Activated CD4-positive, alpha-beta T cell treated with anti-CD3 and anti-CD28 coated beads for 48 hours (primary cell): ENCODE measurements at regions not wholly inside any gene's neighbourhood (a gene's known extent, or its start where the extent isn't known, plus 50 kb on each side); places are given as distances from the start of the nearest gene placed in this dataset.

Experiments
- DNase-seq: peaks from one replicate; pipeline ENCODE4 v3.0.0-alpha.2; 2020

DNA sequence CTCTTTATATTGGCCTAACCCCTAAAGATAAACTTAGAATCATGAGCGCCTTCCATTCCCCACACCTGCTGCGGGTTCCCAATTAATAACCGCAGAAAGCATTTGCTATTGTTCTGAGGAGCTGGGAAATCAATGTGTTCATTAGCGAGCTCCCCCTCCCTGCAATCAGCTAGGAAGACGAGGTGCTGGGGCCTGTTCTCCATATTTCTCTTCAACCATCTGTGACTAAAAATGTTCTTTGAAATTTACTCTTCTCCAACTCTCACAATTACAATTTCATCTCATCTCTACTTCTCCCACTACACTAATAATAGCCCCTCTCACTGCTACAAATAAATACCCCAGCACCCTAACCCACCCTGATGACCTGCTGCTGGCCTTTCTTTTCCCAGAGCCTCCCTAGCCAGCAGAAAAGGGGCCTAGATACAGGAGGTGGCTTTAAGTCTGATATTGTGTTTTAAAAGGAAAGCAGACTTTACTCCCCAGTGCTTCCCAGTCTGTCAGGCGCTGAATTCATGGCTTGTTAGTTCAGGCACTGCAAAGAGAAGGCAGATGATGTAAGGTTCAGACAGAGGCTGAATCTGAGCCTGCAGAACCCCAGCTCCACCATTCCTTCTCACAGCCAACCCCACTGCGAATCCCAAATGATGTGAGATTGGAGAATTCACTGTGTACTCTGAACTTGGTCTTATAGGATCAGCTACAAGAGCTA lies 477.5 kb upstream of the DAB1 start:
- DNase-seq = no peak

DNA sequence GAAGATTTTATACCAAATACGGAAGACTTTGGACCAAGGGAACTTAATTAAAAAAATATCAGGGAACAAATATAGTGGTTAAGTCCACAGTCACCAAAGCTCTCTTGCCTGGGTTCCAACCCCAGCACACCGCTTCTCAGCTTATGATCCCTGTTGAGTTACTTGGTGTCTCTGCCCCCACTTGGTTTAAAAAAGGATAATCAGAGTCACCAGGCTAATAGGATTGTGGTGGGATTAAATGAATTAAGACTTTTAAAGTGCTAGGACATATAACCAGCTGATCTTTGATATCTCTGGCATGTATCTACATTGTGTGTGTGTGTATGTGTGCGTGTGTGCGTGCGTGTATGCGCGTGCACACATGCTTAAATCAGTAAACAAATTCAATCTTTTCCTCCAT lies 474.7 kb upstream of the DAB1 start:
- DNase-seq = no peak

DNA sequence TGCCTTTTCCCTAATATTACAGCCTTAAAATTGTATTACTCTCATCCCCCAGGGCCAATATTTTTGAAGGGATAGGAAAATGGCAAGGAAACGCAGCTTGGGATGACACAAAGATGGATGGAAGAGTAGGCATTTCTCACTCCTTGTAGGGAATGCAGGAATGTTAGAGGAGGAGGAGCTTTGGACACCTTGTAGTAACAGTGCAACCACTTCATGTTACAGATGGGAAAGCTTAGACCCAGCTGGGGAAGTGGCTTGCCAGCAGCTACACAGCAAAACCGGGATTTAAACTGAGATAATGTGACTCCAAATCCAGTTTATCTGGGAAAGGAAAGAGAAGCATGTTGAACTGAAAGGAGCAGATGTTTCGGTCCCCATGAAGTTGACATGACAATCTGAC lies 473.7 kb upstream of the DAB1 start:
- DNase-seq = no peak

- no peak for DNase-seq
Measured at GRCh38 chr1:57894315-57894714, 470.5 kb upstream of the DAB1 start.

GRCh38 chr1:57889676-57890320 lies 465.9 kb upstream of the DAB1 start:
- no peak for DNase-seq

DNA sequence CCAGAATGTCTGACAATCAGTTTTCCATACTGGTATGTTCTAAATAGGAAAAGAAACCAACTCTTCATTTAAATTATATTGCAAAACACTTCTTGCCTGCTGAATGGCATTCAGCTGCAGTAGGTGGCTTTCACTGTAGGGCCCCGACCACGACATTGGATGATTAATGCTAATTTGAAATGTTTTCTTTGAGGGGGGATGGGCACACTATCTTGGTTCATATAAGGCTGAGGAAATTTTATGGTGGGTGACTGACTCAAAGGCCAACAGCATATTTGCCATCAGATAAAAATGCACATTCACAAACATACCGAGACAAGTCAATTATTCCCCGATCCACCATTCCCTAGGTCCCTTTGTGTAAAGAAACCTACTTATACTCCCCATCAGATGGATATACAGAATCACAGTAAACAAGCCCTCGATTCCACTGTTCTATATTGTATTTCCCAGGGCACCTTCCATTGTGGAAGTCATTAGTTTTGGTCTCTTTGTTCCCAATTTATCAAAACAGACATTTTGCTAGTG lies 464.2 kb upstream of the DAB1 start:
- DNase-seq = no peak

GRCh38 chr1:57886376-57886775 lies 462.5 kb upstream of the DAB1 start:
- no peak for DNase-seq

GRCh38 chr1:57883642-57883995 lies 459.8 kb upstream of the DAB1 start:
- no peak for DNase-seq

DNA sequence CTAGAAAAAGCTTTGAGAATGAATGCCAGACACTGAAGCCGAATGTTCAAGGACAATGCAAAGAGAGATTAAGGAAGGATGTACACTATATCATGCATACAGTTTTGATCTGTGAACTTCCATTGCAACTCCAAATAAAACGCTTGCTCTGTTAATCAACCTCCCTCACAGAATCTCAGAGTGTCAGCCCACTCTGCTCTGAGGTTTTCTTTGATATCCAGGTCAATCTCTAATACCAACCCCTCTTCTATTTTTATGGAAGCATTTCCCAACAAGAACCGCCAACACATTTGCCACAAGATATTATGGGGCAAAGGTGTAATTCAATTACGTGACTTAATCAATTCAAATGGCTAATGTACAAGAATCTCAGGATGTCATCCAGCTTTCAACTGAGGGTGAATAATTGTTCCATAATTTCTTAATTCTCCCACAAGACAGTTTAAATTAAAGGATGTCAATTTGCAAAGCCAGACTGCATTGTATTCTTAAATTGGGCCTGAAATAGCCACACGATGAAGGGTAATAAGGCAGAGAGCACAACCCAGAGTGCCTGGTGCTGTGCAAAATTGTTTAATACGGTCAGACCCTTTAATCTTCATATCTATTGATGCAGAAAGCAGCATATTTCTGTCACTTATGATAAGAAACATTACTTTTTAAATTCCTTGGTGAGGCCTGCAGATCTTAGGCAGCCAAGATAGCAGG lies 459.2 kb upstream of the DAB1 start:
- DNase-seq = no peak

GRCh38 chr1:57882072-57882471 lies 458.2 kb upstream of the DAB1 start:
- DNase-seq = no peak

GRCh38 chr1:57881639-57882038 lies 457.8 kb upstream of the DAB1 start:
- no peak for DNase-seq

DNA sequence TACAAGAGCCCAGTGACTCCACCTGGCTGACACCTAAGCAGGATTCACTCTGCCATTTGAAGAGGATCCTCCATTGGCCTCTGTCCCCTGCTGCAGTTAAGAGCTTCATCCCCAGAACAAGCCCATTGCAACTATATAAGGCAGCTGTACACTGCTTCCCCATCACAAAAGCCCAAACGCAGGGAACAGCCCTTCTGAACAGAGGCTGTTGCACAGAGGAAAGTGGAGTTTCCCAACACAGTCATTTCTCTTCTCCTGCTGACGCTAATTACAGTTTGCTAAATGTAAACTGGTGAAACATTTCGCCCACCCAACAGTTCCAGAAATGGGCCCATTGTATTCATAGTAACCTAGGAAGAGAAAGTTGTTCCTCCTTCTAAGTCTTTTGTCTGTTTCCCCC lies 455.8 kb upstream of the DAB1 start:
- DNase-seq = no peak

- no peak for DNase-seq
Measured at GRCh38 chr1:57874418-57874877, 450.6 kb upstream of the DAB1 start.

DNA sequence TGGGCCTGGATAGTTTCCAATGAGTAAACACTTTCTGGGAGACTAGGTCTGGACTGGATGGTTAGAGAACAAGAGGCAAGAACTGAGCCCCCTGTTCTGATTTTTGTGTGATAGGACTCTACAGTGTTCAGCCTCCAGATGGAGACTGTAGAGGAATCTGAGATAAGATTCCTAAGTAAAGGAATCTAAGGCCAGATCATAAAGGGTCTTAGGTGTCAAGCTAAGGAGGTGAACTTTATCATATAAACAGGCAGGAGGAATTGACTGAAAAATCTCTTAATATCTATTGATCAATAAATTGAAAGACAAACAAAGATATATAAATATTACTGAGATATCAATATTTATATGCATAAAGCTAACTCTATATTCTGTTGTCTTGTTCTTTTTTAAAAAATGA lies 449.1 kb upstream of the DAB1 start:
- no peak for DNase-seq

- DNase-seq = no peak
Measured at GRCh38 chr1:57868908-57869307, 445.0 kb upstream of the DAB1 start.

- DNase-seq = no peak
Measured at GRCh38 chr1:57868239-57868638, 444.4 kb upstream of the DAB1 start.

DNA sequence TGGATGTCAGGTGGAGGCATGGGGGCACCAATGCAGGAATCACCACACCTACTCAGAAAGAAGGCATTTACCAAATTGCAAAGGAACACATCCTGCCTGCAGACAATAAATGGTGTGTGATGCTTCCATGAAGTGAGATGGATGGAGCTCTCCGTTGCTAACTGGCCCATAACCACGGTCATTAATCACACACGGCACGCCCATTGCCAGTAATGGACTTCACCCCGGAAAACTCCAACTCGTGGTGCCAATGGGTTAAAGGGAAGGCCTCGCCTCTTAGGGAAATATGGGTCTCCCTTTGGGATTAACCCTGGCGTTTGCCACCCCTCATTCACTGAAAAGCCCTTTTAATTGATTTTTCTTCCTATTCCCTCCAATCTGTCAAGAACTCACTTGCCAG lies 443.1 kb upstream of the DAB1 start:
- DNase-seq = no peak

GRCh38 chr1:57860931-57861565 lies 437.2 kb upstream of the DAB1 start:
- DNase-seq = no peak

GRCh38 chr1:57860325-57860724 lies 436.5 kb upstream of the DAB1 start:
- DNase-seq = no peak

GRCh38 chr1:57858740-57859139 lies 434.9 kb upstream of the DAB1 start:
- DNase-seq = no peak

GRCh38 chr1:57857809-57858208 lies 433.9 kb upstream of the DAB1 start:
- DNase-seq = no peak

- DNase-seq = no peak
Measured at GRCh38 chr1:57854436-57854835, 430.6 kb upstream of the DAB1 start.

GRCh38 chr1:57850176-57850940 lies 426.5 kb upstream of the DAB1 start:
- DNase-seq = no peak
